SH-SY5Y (cell line): ENCODE measurements at regions not wholly inside any gene's neighbourhood (a gene's known extent, or its start where the extent isn't known, plus 50 kb on each side); places are given as distances from the start of the nearest gene placed in this dataset.

Experiments used
- GATA2 ChIP-seq: IDR thresholded peaks from 2 replicates; pipeline ENCODE4 v1.6.1; 2011; ENCODE audit warnings: mild to moderate bottlenecking, low read depth, low read length
- GATA3 ChIP-seq: IDR thresholded peaks from 2 replicates; pipeline ENCODE4 v1.6.1; 2011; ENCODE audit warnings: low read depth, mild to moderate bottlenecking, low read length, moderate library complexity

GRCh38 chr1:56439610-56440264 lies 139.6 kb downstream of the PLPP3 start:
- TF ChIP-seq GATA3: no peak
- TF ChIP-seq GATA2: peak; percentile 25; the same call in 1 of the 2 replicates
